GM19468 (cell line): ENCODE measurements at regions not wholly inside any gene's neighbourhood (a gene's known extent, or its start where the extent isn't known, plus 50 kb on each side); places are given as distances from the start of the nearest gene placed in this dataset.
"Not testable (repeated sequence)": the region's sequence is repeated elsewhere in the genome, so short reads cannot be mapped to it uniquely, and the experiment has no call there.

Experiments
- ATAC-seq: cut with Tn5 transposase; IDR thresholded peaks from one replicate; pipeline ENCODE4 v1.9.1; 2021; ENCODE audit warnings: mild to moderate bottlenecking, moderate library complexity, moderate number of reproducible peaks; ENCODE audit not compliant: unreplicated experiment; ENCODE audit errors: extremely low read depth

GRCh38 chr10:123367195-123367594 lies 213.0 kb downstream of the BUB3 start:
- no peak for ATAC-seq

- not testable (repeated sequence) for ATAC-seq
These were observed 217.4 kb downstream of the BUB3 start for GRCh38 chr10:123371626-123372025.

- no peak for ATAC-seq
These were observed 219.4 kb downstream of the BUB3 start for GRCh38 chr10:123373591-123373990.

- no peak for ATAC-seq
These were observed 220.9 kb downstream of the BUB3 start for GRCh38 chr10:123375097-123375496.

- no peak for ATAC-seq
These were observed 221.5 kb downstream of the BUB3 start for GRCh38 chr10:123375738-123376137.

- no peak for ATAC-seq
These were observed 223.7 kb downstream of the BUB3 start for GRCh38 chr10:123377883-123378282.

- ATAC-seq: no peak
These were observed 224.1 kb downstream of the BUB3 start for GRCh38 chr10:123378302-123378701.

GRCh38 chr10:123379156-123379555 lies 225.0 kb downstream of the BUB3 start:
- no peak for ATAC-seq

GRCh38 chr10:123380491-123381085 lies 226.4 kb downstream of the BUB3 start:
- ATAC-seq: no peak

GRCh38 chr10:123381224-123381623 lies 227.0 kb downstream of the BUB3 start:
- no peak for ATAC-seq

GRCh38 chr10:123382491-123382890 lies 228.3 kb downstream of the BUB3 start:
- no peak for ATAC-seq

- no peak for ATAC-seq
These were observed 231.4 kb downstream of the BUB3 start for GRCh38 chr10:123385508-123386080.

- ATAC-seq: no peak
These were observed 235.3 kb downstream of the BUB3 start for GRCh38 chr10:123389520-123389919.

GRCh38 chr10:123390332-123390731 lies 236.1 kb downstream of the BUB3 start:
- ATAC-seq: no peak

- ATAC-seq: no peak
These were observed 236.7 kb downstream of the BUB3 start for GRCh38 chr10:123390874-123391273.

- peak; percentile 2 for ATAC-seq
These were observed 237.2 kb downstream of the BUB3 start for GRCh38 chr10:123391275-123392028.

GRCh38 chr10:123392182-123392963 lies 238.2 kb downstream of the BUB3 start:
- peak; percentile 51 for ATAC-seq

- ATAC-seq: no peak
These were observed 239.0 kb downstream of the BUB3 start for GRCh38 chr10:123393170-123393569.

GRCh38 chr10:123394382-123394781 lies 240.2 kb downstream of the BUB3 start:
- ATAC-seq: no peak

GRCh38 chr10:123395234-123395633 lies 241.0 kb downstream of the BUB3 start:
- not testable (repeated sequence) for ATAC-seq

GRCh38 chr10:123395906-123396305 lies 241.7 kb downstream of the BUB3 start:
- no peak for ATAC-seq
